DND-41 (cell line): ENCODE measurements at regions not wholly inside any gene's neighbourhood (a gene's known extent, or its start where the extent isn't known, plus 50 kb on each side); places are given as distances from the start of the nearest gene placed in this dataset.

ENCODE experiments used
- ATAC-seq: fragments of 200-7000 bp; cut with Tn5 transposase; 3 replicates; pipeline ENCODE4 v1.9.1; 2021; ENCODE audit warnings: low read depth; ENCODE audit not compliant: insufficient read depth
- DNase-seq: peaks from one replicate; pipeline ENCODE4 v3.0.0-alpha.2; 2020
- H2AFZ ChIP-seq: 2 replicates; pipeline ENCODE4 v1.6.0; 2012; ENCODE audit warnings: low read depth, low read length
- H3K27ac ChIP-seq: 2 replicates; pipeline ENCODE4 v1.5.1; 2012; ENCODE audit warnings: low read length, inconsistent platforms
- H3K27me3 ChIP-seq: fragments of 200-600 bp; sonication (generic); 2 replicates; pipeline ENCODE4 v1.6.0; 2012; ENCODE audit warnings: low read length, mild to moderate bottlenecking, inconsistent platforms; ENCODE audit not compliant: insufficient read depth, poor library complexity
- H3K36me3 ChIP-seq: 2 replicates; pipeline ENCODE4 v1.5.1; 2012; ENCODE audit warnings: low read length, inconsistent platforms; ENCODE audit not compliant: insufficient read depth
- H3K4me1 ChIP-seq: 2 replicates; pipeline ENCODE4 v1.5.1; 2012; ENCODE audit warnings: mild to moderate bottlenecking, low read length; ENCODE audit not compliant: insufficient read depth
- H3K4me2 ChIP-seq: 2 replicates; pipeline ENCODE4 v1.6.0; 2012; ENCODE audit warnings: mild to moderate bottlenecking, moderate library complexity, low read length, inconsistent platforms; ENCODE audit not compliant: insufficient read depth
- H3K4me3 ChIP-seq, 2 experiments: fragments of 200-600 bp in 1 of 2; shearing (Covaris generic) in 1 of 2; 2 replicates each; pipeline ENCODE4 v1.5.1; 2012 to 2016; ENCODE audit warnings: inconsistent platforms in 2 of 2, low read length in 2 of 2, mild to moderate bottlenecking in 2 of 2, low read depth in 1 of 2, moderate library complexity in 1 of 2
- H3K79me2 ChIP-seq: 2 replicates; pipeline ENCODE4 v1.6.0; 2012; ENCODE audit warnings: low read length, inconsistent platforms; ENCODE audit not compliant: insufficient read depth
- H3K9ac ChIP-seq: 2 replicates; pipeline ENCODE4 v1.6.0; 2012; ENCODE audit warnings: low read depth, mild to moderate bottlenecking, inconsistent platforms, low read length, moderate library complexity
- H3K9me3 ChIP-seq: 2 replicates; pipeline ENCODE4 v1.5.1; 2012; ENCODE audit warnings: low read length, moderate library complexity, mild to moderate bottlenecking, inconsistent platforms; ENCODE audit not compliant: insufficient read depth, severe bottlenecking
- H4K20me1 ChIP-seq: 2 replicates; pipeline ENCODE4 v1.6.0; 2012; ENCODE audit warnings: low read length; ENCODE audit not compliant: insufficient read depth
- EZH2 ChIP-seq: IDR thresholded peaks from 3 replicates; pipeline ENCODE4 v1.6.1; 2012; ENCODE audit warnings: borderline replicate concordance, low read depth, mild to moderate bottlenecking, moderate library complexity, low read length, inconsistent platforms; ENCODE audit not compliant: severe bottlenecking
- TF ChIP-seq, protein P1 (sequence below): IDR thresholded peaks from 2 replicates; pipeline ENCODE4 v1.5.1; 2012; ENCODE audit warnings: borderline replicate concordance, low read length, moderate library complexity, mild to moderate bottlenecking; ENCODE audit not compliant: poor library complexity, severe bottlenecking; ENCODE audit errors: extremely low read depth

DNA sequence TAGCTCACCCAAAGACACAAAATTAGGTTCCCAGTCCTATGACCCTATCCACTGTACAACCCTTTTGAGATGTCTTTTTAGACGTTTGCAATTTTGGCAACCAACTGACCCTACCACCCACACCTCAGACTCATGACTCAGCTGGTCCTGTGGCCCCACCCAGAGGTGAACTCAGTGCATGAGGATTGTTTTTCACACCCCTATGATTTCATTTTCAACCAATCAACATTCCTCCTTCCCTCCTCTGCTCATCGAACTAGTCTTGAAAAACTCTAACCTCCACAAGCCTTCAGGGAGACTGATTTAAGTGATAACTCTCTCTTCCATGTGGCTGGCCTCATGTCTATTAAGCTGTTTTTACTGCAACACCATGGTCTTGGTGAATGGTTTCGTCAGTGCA, 350.7 kb downstream of the UQCRFS1 start:
- Histone ChIP-seq H3K4me2 (no peak overlapping the region), H2AFZ (no peak overlapping the region), H3K36me3 (no peaks in the 10 kb centered on the region), H4K20me1 (no peaks in the 10 kb centered on the region), H3K79me2 (no peaks in the 10 kb centered on the region), H3K27ac (no peak overlapping the region), H3K4me1 (no peaks in the 10 kb centered on the region), H3K27me3 (peaks cover 7% of the 10 kb centered on the region), H3K9me3 (no peaks in the 10 kb centered on the region), H3K4me3 (no peak overlapping the region), H3K9ac (no peak overlapping the region)
- TF ChIP-seq EZH2 = no peak
- TF ChIP-seq, protein P1, sequence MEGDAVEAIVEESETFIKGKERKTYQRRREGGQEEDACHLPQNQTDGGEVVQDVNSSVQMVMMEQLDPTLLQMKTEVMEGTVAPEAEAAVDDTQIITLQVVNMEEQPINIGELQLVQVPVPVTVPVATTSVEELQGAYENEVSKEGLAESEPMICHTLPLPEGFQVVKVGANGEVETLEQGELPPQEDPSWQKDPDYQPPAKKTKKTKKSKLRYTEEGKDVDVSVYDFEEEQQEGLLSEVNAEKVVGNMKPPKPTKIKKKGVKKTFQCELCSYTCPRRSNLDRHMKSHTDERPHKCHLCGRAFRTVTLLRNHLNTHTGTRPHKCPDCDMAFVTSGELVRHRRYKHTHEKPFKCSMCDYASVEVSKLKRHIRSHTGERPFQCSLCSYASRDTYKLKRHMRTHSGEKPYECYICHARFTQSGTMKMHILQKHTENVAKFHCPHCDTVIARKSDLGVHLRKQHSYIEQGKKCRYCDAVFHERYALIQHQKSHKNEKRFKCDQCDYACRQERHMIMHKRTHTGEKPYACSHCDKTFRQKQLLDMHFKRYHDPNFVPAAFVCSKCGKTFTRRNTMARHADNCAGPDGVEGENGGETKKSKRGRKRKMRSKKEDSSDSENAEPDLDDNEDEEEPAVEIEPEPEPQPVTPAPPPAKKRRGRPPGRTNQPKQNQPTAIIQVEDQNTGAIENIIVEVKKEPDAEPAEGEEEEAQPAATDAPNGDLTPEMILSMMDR = no peak
- ATAC-seq (no peak), DNase-seq (no peak)

DNA sequence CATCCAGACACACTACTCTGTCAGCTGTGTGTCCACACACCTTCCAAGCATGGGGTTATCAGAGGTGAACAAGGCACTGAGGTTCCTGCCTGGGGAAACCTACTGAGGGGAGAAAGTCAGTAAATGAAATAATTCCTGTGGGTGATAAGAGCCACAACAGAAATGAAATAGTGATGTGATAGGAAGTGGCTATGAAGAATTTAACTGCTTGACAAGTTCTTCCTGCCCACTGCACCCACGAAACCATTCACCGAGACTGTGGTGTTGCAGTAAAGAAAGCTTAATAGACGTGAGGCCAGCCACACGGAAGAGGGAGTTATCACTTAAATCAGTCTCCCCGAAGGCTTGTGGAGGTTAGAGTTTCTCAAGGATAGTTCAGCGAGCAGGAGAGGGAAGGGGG, 353.1 kb downstream of the UQCRFS1 start:
- Histone ChIP-seq H3K79me2 (no peaks in the 10 kb centered on the region), H3K27ac (no peak overlapping the region), H3K4me2 (no peak overlapping the region), H3K27me3 (peaks cover 7% of the 10 kb centered on the region), H3K9ac (no peak overlapping the region), H3K4me3 (no peak overlapping the region), H3K36me3 (no peaks in the 10 kb centered on the region), H3K4me1 (no peaks in the 10 kb centered on the region), H4K20me1 (no peaks in the 10 kb centered on the region), H3K9me3 (no peaks in the 10 kb centered on the region), H2AFZ (no peak overlapping the region)
- DNase-seq (no peak), ATAC-seq (no peak)
- TF ChIP-seq EZH2 = no peak
- TF ChIP-seq, protein P1 = no peak

DNA sequence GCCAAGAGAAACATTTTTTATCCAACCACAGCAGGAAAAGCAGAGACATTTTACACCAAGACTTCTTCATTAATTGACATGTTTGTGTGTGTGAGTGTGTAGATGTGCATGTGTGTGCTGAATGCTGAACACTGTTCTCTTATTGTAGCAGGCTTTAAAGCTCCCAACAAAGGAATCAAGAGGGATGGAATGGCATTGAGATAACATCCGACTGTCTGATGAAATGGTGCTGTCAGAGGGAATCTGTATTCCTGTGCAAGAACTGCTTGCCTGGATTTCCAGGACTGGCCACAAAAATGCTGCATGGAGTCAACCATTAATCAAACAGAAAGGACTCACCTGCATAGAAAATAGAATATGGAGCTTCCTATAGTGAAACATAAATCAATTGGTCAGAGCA, 354.0 kb downstream of the UQCRFS1 start:
- H3K4me1 ChIP-seq = no peaks in the 10 kb centered on the region
- H3K36me3 ChIP-seq = no peaks in the 10 kb centered on the region
- H3K79me2 ChIP-seq = no peaks in the 10 kb centered on the region
- H3K9me3 ChIP-seq = no peaks in the 10 kb centered on the region
- no peak overlapping the region for H3K4me2 ChIP-seq
- no peaks in the 10 kb centered on the region for H4K20me1 ChIP-seq
- H3K4me3 ChIP-seq = no peak overlapping the region
- ATAC-seq (no peak), DNase-seq (no peak)
- H3K9ac ChIP-seq = no peak overlapping the region
- no peak overlapping the region for H3K27ac ChIP-seq
- H3K27me3 ChIP-seq = peaks cover 7% of the 10 kb centered on the region
- TF ChIP-seq, protein P1 = no peak
- TF ChIP-seq EZH2 = no peak
- no peak overlapping the region for H2AFZ ChIP-seq

DNA sequence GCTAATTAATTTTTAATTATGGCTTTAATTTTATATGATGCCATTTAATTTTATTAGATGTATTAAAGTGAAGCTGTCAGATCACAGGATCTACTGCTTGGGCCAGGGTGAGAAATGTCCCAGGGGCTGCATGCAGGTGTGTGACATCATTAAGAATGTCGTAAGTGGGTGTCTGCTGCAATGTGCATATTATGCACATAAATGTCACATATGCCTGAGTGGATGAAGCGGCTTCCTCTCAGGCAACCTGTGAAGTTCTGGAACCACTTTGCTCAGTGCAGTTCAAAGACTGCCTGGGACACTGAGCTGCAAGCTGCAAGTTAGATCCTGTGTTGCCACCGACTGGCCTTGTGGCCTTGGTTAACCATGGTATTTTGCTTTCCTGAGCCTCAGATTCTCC, 355.0 kb downstream of the UQCRFS1 start:
- no peak for ATAC-seq
- Histone ChIP-seq H2AFZ (no peak overlapping the region), H3K9me3 (no peaks in the 10 kb centered on the region), H3K36me3 (no peaks in the 10 kb centered on the region), H3K9ac (no peak overlapping the region), H4K20me1 (no peaks in the 10 kb centered on the region), H3K4me1 (no peaks in the 10 kb centered on the region), H3K4me2 (no peak overlapping the region), H3K27me3 (peaks cover 7% of the 10 kb centered on the region), H3K79me2 (no peaks in the 10 kb centered on the region), H3K27ac (no peak overlapping the region), H3K4me3 (no peak overlapping the region)
- no peak for TF ChIP-seq EZH2
- TF ChIP-seq, protein P1 = no peak
- DNase-seq = no peak
